ENCODE measurements at regions not wholly inside any gene's neighbourhood (a gene's known extent, or its start where the extent isn't known, plus 50 kb on each side); places are given as distances from the start of the nearest gene placed in this dataset.
A peak's percentile ranks its signal among the peaks of the same experiment; 100 is the strongest.

DNA sequence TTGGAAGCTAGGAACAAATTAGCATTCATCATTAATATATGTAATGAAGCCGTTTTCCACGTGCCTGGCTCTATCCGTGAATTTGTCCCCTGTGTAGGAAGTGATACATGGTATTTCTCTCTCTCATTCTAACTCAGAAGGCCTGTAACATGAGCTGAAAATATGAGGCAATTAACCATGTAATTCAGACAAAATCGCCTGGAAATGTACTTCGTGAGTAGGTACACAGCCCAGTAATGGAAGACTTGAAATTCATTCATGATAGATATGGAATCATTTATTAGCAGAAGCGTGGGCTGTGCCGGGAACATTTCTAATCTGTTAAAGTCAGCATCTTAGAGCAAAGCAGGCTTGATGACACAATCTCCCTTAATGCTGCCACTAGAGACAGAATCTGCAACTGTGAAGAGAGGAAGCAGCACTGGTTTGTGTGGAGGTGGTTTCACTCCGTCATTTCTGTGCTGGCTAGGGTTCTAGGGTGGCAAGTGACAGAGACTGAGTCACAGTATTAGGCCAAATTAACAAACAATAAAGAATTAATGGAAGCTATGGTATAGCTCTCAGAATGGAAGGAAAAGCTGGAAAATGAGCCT lies 225.0 kb upstream of the PROK2 start:
- no peak for DNase-seq (ENCODE audit: low read depth)
- no peak overlapping the region for H3K4me3 ChIP-seq (ENCODE audit: low read depth, low read length)

- no peak for DNase-seq (ENCODE audit: low read depth)
- no peak overlapping the region for H3K4me3 ChIP-seq (ENCODE audit: low read depth, low read length)
These were observed 223.5 kb upstream of the PROK2 start for GRCh38 chr3:72008226-72008996.

GRCh38 chr3:72006631-72007556 lies 221.9 kb upstream of the PROK2 start:
- H3K4me3 ChIP-seq (ENCODE audit: low read depth, low read length), result no peak overlapping the region

DNA sequence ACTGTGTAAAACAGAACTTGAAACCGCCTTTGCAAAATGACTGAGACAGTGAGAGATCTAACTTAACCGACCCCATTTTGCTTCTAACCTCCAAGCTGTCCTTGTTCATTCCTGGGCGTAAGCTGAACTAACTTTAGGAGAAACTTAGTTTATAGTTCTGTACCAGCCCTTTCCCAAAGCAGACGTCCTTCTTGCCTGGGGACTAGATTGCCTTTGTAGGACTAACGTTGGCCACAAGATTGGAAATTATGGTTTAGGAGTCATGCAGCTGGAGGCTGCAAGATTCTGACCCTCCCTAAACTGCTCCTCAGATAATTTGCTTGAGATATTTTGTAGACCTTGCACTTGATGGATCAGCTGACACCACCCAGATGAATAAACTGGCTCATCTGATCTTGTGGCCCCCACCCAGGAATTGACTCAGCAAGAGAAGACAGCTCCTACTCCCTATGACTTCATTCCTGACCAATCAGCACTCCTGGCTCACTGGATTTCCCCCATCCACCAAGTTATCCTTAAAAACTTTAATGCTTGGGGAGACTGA lies 219.9 kb upstream of the PROK2 start:
- no peak overlapping the region for H3K4me3 ChIP-seq (ENCODE audit: low read depth, low read length)
- no peak for DNase-seq (ENCODE audit: low read depth)

More at GRCh38 chr3:72006631-72007556, 221.9 kb upstream of the PROK2 start:
- DNase-seq (ENCODE audit: low read depth), result no peak

GRCh38 chr3:72003936-72004335 lies 219.0 kb upstream of the PROK2 start:
- no peak overlapping the region for H3K4me3 ChIP-seq (ENCODE audit: low read depth, low read length)

DNA sequence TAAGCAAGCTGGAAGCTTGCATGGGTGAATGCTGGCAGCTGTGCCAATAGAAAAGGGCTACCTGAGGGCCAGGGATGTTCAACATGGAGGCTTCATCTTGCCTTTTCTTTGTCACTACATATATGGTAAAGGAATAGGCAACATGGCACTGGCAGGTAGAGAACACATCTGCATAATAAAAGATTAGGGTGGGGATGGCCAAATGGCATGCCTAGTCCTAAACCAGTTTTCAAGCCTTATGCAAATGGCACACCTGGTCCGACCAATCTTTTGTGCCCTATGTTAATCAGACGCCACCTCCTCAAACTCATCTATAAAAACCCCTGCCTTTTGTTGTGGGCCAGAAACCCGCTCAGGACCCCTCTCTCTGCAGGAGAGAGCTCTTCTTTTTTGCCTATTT lies 216.8 kb upstream of the PROK2 start:
- no peak for DNase-seq (ENCODE audit: low read depth)
- no peak overlapping the region for H3K4me3 ChIP-seq (ENCODE audit: low read depth, low read length)

More at GRCh38 chr3:72003936-72004335, 219.0 kb upstream of the PROK2 start:
- no peak for DNase-seq (ENCODE audit: low read depth)

DNA sequence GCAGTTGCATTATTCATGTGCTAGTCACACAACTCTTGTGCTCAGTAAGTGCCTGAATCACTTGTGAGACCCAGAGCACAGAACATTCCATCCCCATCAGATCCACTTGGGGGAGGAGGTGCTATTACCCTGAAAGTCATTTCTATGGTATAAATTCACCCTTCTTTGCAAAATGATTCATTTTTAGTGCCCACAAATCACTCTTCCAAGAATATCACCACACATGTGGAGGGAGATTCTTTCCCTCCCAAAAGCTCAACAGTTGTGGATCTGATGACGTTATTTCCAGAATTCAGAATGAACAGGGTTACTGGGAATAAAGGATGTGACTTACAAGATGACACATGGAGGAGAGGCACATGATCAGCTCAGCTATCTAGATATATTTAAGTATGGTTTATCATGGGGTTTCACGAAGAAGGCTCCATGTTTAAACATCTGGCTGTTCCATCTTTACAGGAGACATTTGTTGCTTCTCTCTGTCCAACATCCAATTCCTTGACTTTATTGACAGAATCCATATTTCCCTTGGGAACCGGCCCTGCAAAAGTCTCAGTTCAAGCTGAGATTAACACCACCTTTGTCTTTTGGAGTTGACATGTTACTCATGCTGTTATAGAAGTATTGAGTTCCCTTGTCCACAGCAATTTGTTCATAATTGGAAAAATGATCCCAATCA lies 214.2 kb upstream of the PROK2 start:
- no peak overlapping the region for H3K4me3 ChIP-seq (ENCODE audit: low read depth, low read length)
- DNase-seq (ENCODE audit: low read depth), result peak; percentile 99

- H3K4me3 ChIP-seq (ENCODE audit: low read depth, low read length), result no peak overlapping the region
- DNase-seq (ENCODE audit: low read depth), result no peak
These were observed 212.2 kb upstream of the PROK2 start for GRCh38 chr3:71997066-71997653.

DNA sequence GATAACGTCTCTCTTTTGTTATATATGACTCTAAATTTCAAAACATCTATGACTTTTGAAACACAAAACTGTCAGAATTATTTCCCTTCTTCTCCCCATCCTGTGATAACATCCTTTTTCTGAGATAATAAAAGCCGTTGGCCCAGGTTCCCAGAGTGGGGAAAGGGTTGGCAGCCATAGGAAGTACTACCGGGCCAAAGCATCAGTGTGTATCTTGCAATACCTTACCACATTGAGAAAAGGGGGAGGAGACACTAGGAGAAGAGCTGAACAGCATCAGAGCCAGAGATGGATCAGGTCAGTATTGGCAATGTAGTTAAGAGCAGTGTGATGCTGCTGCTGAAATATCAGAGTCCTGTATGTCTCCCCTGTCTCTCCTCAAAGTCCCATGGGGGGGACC lies 210.0 kb upstream of the PROK2 start:
- no peak overlapping the region for H3K4me3 ChIP-seq (ENCODE audit: low read depth, low read length)
- no peak for DNase-seq (ENCODE audit: low read depth)

DNA sequence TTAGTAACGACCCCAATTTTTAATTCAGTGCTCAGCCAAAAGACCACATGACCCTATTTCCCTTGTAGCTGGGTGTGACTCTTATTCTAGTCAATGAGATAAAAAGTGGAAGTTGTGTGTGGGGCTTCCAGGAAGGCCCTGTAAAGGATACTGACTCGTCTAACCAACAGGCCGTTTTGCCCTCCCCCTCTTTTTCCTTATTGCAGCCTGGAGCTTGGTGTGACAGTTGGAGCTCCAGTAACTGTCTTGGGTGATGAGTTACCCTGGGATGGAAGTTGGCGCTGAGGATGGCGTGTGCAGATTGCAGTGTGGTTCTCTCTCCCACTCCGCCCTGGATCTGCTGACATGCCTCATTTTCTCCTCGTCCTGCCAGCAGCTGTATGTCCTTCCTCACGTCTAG lies 209.3 kb upstream of the PROK2 start:
- DNase-seq (ENCODE audit: low read depth), result no peak
- no peak overlapping the region for H3K4me3 ChIP-seq (ENCODE audit: low read depth, low read length)

DNA sequence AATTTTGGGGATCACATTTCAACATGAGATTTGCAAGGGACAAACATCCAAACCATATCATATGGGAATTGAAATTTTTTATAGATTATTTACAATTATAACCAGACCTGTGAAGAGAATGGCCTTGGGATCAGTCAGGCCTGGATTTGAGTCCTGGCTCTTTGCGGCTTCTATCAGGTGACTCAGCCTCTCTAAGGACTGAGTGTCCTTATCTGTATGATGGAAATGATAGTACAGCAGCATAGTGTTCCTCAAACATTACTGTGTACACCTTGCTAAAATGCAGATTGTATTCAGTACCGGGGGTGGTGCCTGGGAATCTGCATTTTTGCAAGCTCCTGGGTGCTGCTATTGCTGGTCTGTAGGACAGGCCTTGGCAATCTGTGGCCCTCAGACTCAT lies 206.7 kb upstream of the PROK2 start:
- no peak for DNase-seq (ENCODE audit: low read depth)

DNA sequence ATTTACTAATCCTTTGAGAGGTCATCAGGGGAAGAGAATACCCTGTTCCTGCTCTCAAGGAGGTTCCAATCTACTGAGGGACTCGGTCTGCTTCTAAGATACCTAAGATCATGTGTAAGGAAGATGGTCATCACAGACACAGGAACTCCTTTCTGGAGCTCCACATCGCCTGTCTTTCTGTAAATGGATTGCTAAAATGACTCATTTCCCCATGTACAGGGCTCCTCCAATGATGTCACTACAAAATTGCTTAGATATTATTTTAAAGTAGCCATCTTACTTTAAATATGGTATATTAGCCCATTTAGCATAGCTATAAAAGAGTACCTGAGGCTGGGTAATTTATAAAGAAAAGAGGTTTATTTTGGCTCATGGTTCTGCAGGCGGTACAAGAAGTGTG lies 206.1 kb upstream of the PROK2 start:
- H3K4me3 ChIP-seq (ENCODE audit: low read depth, low read length), result no peak overlapping the region
- DNase-seq (ENCODE audit: low read depth), result no peak

More for the DNA sequence above, 206.7 kb upstream of the PROK2 start:
- no peak overlapping the region for H3K4me3 ChIP-seq (ENCODE audit: low read depth, low read length)

DNA sequence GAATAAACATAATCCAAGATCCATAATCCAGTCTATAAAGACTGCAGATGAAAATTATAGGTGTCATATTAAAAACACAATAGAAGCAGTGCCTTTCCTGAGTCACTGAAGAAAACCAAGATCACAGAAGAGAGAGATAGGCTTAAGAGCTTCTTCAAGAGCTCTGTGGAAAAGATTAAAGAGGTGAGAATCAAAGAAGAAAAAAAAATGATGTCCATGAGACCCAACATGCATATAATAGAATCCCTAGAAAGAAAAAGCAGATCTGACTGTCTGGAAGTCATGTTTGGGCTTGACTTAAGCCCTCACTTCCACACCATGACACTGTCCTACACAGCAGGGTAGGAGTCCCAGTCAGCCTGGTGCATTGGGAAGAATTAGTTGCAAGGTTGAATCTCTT lies 205.6 kb upstream of the PROK2 start:
- DNase-seq (ENCODE audit: low read depth), result no peak
- H3K4me3 ChIP-seq (ENCODE audit: low read depth, low read length), result no peak overlapping the region

DNA sequence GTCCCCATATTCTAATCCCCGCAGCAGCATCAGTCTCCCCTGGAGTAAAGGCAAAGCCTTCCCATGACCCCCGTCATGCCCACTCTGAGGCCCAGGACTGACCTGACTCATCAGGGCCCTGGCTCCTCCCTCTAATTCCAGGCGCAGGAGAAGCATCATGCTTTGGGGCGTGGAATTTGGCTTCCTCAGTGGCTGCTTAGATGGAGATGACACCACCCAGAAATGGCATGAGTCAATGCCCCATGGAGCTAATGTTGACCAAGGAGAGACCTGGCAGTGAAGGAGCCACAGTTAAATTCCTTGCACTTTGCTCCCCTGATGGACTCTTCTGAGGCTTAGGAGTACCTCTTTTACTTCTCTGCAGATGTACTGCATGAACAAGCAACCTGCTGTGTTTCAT lies 204.2 kb upstream of the PROK2 start:
- H3K4me3 ChIP-seq (ENCODE audit: low read depth, low read length), result no peak overlapping the region
- DNase-seq (ENCODE audit: low read depth), result no peak

DNA sequence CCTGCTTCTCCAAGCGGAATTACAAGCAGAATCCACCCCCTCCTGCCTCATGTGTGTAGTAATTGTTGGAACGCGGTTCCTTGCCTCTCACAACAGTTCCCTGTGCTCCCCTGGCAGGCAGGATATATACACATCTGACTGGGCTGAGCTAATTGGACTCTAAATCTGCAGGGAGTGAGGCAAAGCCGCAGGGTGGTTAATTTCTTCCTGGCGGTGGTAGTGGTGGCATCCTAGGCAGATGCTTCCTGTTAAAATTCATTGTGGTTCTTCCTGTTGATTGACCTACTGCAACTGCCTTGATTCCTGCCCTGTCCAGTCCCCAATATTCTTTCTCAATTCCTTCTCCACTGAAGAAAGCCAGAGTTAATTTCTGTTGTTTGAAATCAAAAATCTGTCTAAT lies 202.9 kb upstream of the PROK2 start:
- no peak overlapping the region for H3K4me3 ChIP-seq (ENCODE audit: low read depth, low read length)
- DNase-seq (ENCODE audit: low read depth), result no peak

GRCh38 chr3:71987089-71987735 lies 202.3 kb upstream of the PROK2 start:
- no peak for DNase-seq (ENCODE audit: low read depth)
- H3K4me3 ChIP-seq (ENCODE audit: low read depth, low read length), result no peak overlapping the region

DNA sequence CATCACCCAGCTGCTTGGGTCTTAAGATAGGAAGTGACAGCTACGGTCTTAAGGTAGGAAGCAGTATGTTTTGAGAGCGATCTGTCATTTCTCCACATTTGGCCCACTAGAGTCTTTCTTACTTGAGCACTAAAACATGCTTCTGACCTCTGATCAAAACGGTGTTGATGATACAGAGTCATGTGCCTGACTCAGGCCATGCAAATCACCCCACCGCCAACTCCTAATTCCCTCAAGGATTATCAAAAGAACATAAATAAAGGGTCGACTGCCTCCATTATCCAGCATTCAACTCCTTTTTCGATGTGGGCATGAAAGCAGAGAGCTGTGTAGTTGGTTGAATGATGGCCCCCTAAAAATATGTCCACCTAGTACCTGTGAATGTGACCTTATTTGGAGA lies 201.7 kb upstream of the PROK2 start:
- no peak overlapping the region for H3K4me3 ChIP-seq (ENCODE audit: low read depth, low read length)
- no peak for DNase-seq (ENCODE audit: low read depth)

DNA sequence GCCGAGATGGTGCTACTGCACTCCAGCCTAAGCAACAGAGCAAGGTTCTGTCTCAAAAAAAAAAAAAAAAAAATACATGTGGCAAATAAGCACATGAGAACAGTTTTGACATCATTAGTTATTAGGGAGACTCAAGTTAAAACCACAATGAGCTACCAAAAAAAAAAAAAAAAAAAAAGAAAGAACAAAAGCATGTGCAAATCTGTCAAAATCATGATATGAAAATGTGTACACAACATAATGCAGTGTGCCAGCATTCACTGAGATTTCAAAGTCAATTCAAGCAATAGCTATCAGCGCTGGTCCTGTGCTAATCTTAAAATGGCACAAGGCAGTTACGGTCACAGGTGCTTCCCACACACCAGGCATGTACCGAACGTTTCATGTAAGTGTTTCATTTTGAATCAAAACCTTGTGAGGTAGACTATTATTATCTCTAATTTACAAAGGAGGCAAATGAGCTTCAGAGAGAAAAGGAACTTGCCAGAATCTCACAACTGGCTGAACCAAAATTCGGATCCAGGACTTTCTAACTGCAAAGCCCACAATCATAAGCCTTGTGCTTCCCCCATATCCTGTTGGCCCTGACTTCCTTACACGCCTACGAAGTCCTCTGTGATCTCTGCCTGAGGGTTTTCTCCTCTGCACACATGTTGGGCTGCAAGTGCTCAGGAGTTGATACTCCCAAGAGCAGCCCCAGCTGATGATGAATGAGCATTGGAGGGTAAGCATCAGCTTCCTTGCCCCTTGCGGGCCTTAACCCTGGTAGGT lies 200.1 kb upstream of the PROK2 start:
- no peak for DNase-seq (ENCODE audit: low read depth)
- H3K4me3 ChIP-seq (ENCODE audit: low read depth, low read length), result no peak overlapping the region
